Loucy (cell line): ENCODE measurements at regions not wholly inside any gene's neighbourhood (a gene's known extent, or its start where the extent isn't known, plus 50 kb on each side); places are given as distances from the start of the nearest gene placed in this dataset.

Experiments
- CTCF ChIP-seq: fragments of 200-600 bp; sonication (generic); conservative IDR thresholded peaks from 2 replicates; pipeline ENCODE4 v1.5.1; 2014; ENCODE audit warnings: mild to moderate bottlenecking, antibody characterized with exemption, low read length
- EZH2phosphoT487 ChIP-seq: fragments of 200-600 bp; IDR thresholded peaks from 2 replicates; pipeline ENCODE4 v1.6.1; 2018; ENCODE audit warnings: antibody characterized with exemption, mild to moderate bottlenecking, moderate library complexity, borderline replicate concordance

- TF ChIP-seq CTCF (no peak), EZH2phosphoT487 (no peak)
These were observed 271.4 kb downstream of the SQOR start for GRCh38 chr15:45906230-45906629.
